ENCODE measurements at regions not wholly inside any gene's neighbourhood (a gene's known extent, or its start where the extent isn't known, plus 50 kb on each side); places are given as distances from the start of the nearest gene placed in this dataset.

DNA sequence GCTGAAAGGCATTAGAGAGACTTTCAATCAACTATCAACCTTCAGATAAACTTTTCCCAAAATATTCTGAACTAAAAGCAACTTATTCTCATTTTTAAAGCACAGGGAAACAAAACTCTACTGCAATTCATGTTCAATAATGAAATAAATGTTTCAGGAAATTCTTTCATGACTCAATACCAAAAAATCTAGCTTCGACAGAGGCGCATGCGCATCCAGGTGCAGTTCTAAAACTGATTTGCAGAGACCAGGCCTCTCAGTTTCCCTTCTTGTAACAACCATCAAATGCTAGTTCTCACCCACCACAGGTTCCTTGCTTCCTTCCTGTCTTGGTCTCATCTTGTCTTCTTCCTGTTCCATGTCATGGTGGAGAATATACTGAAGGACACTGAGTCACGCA, 55.3 kb upstream of the NRBF2 start:
- Mint-ChIP-seq H3K4me3 (ENCODE audit: unreplicated experiment) (no peak overlapping the region), H3K27me3 (ENCODE audit: insufficient read depth, unreplicated experiment) (no peaks in the 10 kb centered on the region), H3K27ac (ENCODE audit: low read depth, unreplicated experiment) (no peak overlapping the region), H3K36me3 (ENCODE audit: insufficient read depth, unreplicated experiment) (no peaks in the 10 kb centered on the region), H3K4me1 (ENCODE audit: insufficient read depth, unreplicated experiment) (peaks cover 2% of the 10 kb centered on the region), H3K9me3 (ENCODE audit: unreplicated experiment) (no peaks in the 10 kb centered on the region)
- CTCF ChIA-PET: interaction anchor here (0.7 to 1.6 kb wide), 4 partner anchors 39 to 484 kb away, joined by 3 to 7 read pairs (median 3); no protein-coding TSS in a partner anchor
- DNase-seq (ENCODE audit: unreplicated experiment): no peak
- POLR2A ChIA-PET: no interaction called here
- no TSS peak for BruUV-seq (replicated peaks)
- TF ChIP-seq, protein P1, sequence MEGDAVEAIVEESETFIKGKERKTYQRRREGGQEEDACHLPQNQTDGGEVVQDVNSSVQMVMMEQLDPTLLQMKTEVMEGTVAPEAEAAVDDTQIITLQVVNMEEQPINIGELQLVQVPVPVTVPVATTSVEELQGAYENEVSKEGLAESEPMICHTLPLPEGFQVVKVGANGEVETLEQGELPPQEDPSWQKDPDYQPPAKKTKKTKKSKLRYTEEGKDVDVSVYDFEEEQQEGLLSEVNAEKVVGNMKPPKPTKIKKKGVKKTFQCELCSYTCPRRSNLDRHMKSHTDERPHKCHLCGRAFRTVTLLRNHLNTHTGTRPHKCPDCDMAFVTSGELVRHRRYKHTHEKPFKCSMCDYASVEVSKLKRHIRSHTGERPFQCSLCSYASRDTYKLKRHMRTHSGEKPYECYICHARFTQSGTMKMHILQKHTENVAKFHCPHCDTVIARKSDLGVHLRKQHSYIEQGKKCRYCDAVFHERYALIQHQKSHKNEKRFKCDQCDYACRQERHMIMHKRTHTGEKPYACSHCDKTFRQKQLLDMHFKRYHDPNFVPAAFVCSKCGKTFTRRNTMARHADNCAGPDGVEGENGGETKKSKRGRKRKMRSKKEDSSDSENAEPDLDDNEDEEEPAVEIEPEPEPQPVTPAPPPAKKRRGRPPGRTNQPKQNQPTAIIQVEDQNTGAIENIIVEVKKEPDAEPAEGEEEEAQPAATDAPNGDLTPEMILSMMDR (IDR thresholded peaks at IDR 0.05; ENCODE audit: unreplicated experiment): no peak
- intact Hi-C loops (cut with micrococcal nuclease): no loop called here

DNA sequence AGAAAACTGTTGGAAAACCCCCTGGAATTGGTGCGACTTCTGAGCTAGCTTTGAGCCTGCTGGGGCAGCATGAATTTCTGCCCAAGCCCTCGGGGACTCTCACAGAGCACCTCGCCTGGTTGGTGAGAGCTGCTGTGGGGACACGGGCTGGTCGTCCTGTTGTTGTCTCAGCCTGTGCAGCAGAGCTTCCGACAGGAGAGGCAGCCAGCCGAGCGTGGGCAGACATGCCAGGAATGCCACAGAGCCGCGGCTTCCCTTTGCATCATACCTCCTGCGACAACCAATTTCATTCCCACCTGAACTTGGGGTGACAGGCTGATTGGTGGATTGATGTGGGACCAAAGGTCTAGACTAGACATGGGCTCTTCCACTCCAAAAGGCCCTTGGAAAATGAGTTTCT, 60.2 kb upstream of the NRBF2 start:
- TF ChIP-seq, protein P1 (IDR thresholded peaks at IDR 0.05; ENCODE audit: unreplicated experiment): no peak
- Mint-ChIP-seq H3K27me3 (ENCODE audit: insufficient read depth, unreplicated experiment) (no peaks in the 10 kb centered on the region), H3K9me3 (ENCODE audit: unreplicated experiment) (no peaks in the 10 kb centered on the region), H3K4me1 (ENCODE audit: insufficient read depth, unreplicated experiment) (peaks cover 16% of the 10 kb centered on the region), H3K27ac (ENCODE audit: low read depth, unreplicated experiment) (no peak overlapping the region), H3K4me3 (ENCODE audit: unreplicated experiment) (no peak overlapping the region), H3K36me3 (ENCODE audit: insufficient read depth, unreplicated experiment) (no peaks in the 10 kb centered on the region)
- peak; percentile 26 for DNase-seq (ENCODE audit: unreplicated experiment)
- intact Hi-C loops (cut with micrococcal nuclease): no loop called here
- CTCF ChIA-PET: interaction anchor here (1.3 kb wide), 1 partner anchor 9 kb away, joined by 3 read pairs; no protein-coding TSS in a partner anchor
- POLR2A ChIA-PET: no interaction called here
- no TSS peak for BruUV-seq (replicated peaks)

DNA sequence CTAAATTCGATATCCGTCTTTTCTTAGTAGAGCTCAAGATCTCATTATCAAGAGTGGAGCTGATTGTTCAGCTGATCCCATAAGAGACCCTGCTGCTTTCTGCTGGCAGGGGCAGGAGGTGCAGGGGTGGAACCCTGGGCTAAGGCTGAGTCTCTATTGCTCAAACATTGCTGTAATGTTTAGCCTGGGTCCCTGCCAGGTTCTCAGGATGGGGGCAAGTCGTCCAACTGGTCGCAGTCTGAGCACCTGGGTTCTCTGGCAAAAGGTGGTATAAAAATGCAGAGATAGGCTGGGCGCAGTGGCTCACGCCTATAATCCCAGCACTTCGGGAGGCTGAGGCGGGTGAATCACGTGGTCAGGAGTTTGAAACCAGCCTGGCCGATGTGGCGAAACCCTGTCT, 62.0 kb upstream of the NRBF2 start:
- TF ChIP-seq, protein P1 (IDR thresholded peaks at IDR 0.05; ENCODE audit: unreplicated experiment): no peak
- Mint-ChIP-seq H3K36me3 (ENCODE audit: insufficient read depth, unreplicated experiment) (no peaks in the 10 kb centered on the region), H3K9me3 (ENCODE audit: unreplicated experiment) (no peaks in the 10 kb centered on the region), H3K27me3 (ENCODE audit: insufficient read depth, unreplicated experiment) (no peaks in the 10 kb centered on the region), H3K4me1 (ENCODE audit: insufficient read depth, unreplicated experiment) (peaks cover 18% of the 10 kb centered on the region), H3K4me3 (ENCODE audit: unreplicated experiment) (no peak overlapping the region), H3K27ac (ENCODE audit: low read depth, unreplicated experiment) (no peak overlapping the region)
- POLR2A ChIA-PET: no interaction called here
- peak; percentile 59 for DNase-seq (ENCODE audit: unreplicated experiment)
- no TSS peak for BruUV-seq (replicated peaks)
- CTCF ChIA-PET: interaction anchor here (0.6 to 1.1 kb wide), 2 partner anchors 12 to 25 kb away, joined by 3 to 4 read pairs; no protein-coding TSS in a partner anchor
- intact Hi-C loops (cut with micrococcal nuclease): no loop called here

DNA sequence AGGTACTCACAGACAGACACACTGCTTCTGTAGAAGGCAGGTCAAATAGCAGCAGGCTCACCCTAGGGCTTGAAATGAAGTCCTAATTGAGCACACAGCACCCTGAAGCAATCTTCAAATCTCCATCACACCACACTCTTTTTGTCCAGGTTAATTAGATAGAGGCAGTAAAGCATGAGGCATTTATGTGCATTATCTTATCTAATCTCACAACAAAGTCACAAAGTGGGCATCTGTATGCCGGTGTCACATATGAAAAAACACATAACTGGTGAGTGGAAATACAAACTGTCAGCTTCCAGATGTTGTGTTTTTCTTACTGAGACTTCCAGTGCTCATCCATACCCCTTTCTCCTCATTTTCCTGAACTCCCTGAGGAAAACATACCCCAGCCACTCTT, 63.8 kb upstream of the NRBF2 start:
- no peak for DNase-seq (ENCODE audit: unreplicated experiment)
- TF ChIP-seq, protein P1 (IDR thresholded peaks at IDR 0.05; ENCODE audit: unreplicated experiment): no peak
- no peak overlapping the region for H3K4me3 Mint-ChIP-seq (ENCODE audit: unreplicated experiment)
- H3K27ac Mint-ChIP-seq (ENCODE audit: low read depth, unreplicated experiment): no peak overlapping the region
- no TSS peak for BruUV-seq (replicated peaks)
- H3K36me3 Mint-ChIP-seq (ENCODE audit: insufficient read depth, unreplicated experiment): no peaks in the 10 kb centered on the region
- ChIA-PET CTCF (interaction anchor here (0.7 kb wide), 1 partner anchor 98 kb away, joined by 4 read pairs; no protein-coding TSS in a partner anchor), POLR2A (no interaction called here)
- H3K4me1 Mint-ChIP-seq (ENCODE audit: insufficient read depth, unreplicated experiment): peaks cover 26% of the 10 kb centered on the region
- no peaks in the 10 kb centered on the region for H3K9me3 Mint-ChIP-seq (ENCODE audit: unreplicated experiment)
- H3K27me3 Mint-ChIP-seq (ENCODE audit: insufficient read depth, unreplicated experiment): no peaks in the 10 kb centered on the region
- intact Hi-C loops (cut with micrococcal nuclease): no loop called here

Measured in MCF 10A (cell line).